SK-N-SH (cell line): ENCODE measurements at regions not wholly inside any gene's neighbourhood (a gene's known extent, or its start where the extent isn't known, plus 50 kb on each side); places are given as distances from the start of the nearest gene placed in this dataset.

Experiments used
- CTCF ChIA-PET: fragments of 300-600, 350-600 bp; formaldehyde crosslinking; extraction: SDS; loops from one replicate; lab custom pipeline; 2021; lab: Yijun Ruan, JAX
- POLR2A ChIA-PET: fragments of 350-600 bp; sonication (Branson Sonifier 250); formaldehyde crosslinking; extraction: SDS; loops from one replicate; lab custom pipeline; 2020; ENCODE audit warnings: antibody characterized with exemption, inconsistent platforms; lab: Yijun Ruan, JAX
- DNase-seq: peaks from one replicate; pipeline ENCODE4 v3.0.0; 2012
- H2AFZ ChIP-seq: fragments of 200-600 bp; sonication (generic); 2 replicates; pipeline ENCODE4 v1.8.1; 2016; ENCODE audit warnings: antibody characterized with exemption, mild to moderate bottlenecking, low read depth
- H3F3A ChIP-seq: fragments of 200-600 bp; sonication (generic); replicated peaks from 2 replicates; pipeline ENCODE3; 2016; ENCODE audit warnings: antibody characterized with exemption, mild to moderate bottlenecking; ENCODE audit not compliant: insufficient read depth
- H3K27ac ChIP-seq, 2 experiments: fragments of 200-500 bp in 1 of 2; fragments of 200-600 bp in 1 of 2; sonication (Bioruptor generic) in 1 of 2; sonication (generic), shearing (Covaris generic) in 1 of 2; 2 replicates each; pipeline versions ENCODE4 v1.5.1 to v1.6.1; 2014 to 2016; ENCODE audit warnings: low read depth in 2 of 2, inconsistent platforms in 1 of 2, low read length in 1 of 2, mild to moderate bottlenecking in 1 of 2, mixed read lengths in 1 of 2
- H3K27me3 ChIP-seq: fragments of 200-600 bp; sonication (generic), shearing (Covaris generic); 2 replicates; pipeline ENCODE4 v1.6.1; 2016; ENCODE audit warnings: mixed run types; ENCODE audit not compliant: insufficient read depth
- H3K36me3 ChIP-seq, 2 experiments: fragments of 200-500 bp in 1 of 2; fragments of 200-600 bp in 1 of 2; sonication (Bioruptor generic) in 1 of 2; sonication (generic) in 1 of 2; replicated peaks in 1 of 2; 2 replicates each; pipeline versions ENCODE3 to v1.5.1; 2014 to 2016; ENCODE audit warnings: low read length in 1 of 2, mild to moderate bottlenecking in 1 of 2; ENCODE audit not compliant: insufficient read depth in 2 of 2, control insufficient read depth in 1 of 2
- H3K4me1 ChIP-seq, 2 experiments: fragments of 200-500 bp in 1 of 2; fragments of 200-600 bp in 1 of 2; sonication (Bioruptor generic) in 1 of 2; sonication (generic), shearing (Covaris generic) in 1 of 2; 2 replicates each; pipeline versions ENCODE4 v1.5.1 to v1.6.1; 2014 to 2016; ENCODE audit warnings: low read depth in 1 of 2, low read length in 1 of 2, mixed run types in 1 of 2; ENCODE audit not compliant: insufficient read depth in 2 of 2, control insufficient read depth in 1 of 2
- H3K4me2 ChIP-seq: fragments of 200-600 bp; sonication (generic), shearing (Covaris generic); 2 replicates; pipeline ENCODE4 v1.6.1; 2017; ENCODE audit warnings: mixed run types
- H3K4me3 ChIP-seq, 2 experiments: fragments of 200-500 bp in 1 of 2; fragments of 200-600 bp in 1 of 2; sonication (Bioruptor generic) in 1 of 2; sonication (generic), shearing (Covaris generic) in 1 of 2; 2 replicates each; pipeline versions ENCODE4 v1.5.1 to v1.8.1; 2014 to 2016; ENCODE audit warnings: low read depth in 2 of 2, inconsistent platforms in 1 of 2, low read length in 1 of 2, mild to moderate bottlenecking in 1 of 2, mixed read lengths in 1 of 2, moderate library complexity in 1 of 2
- H3K79me2 ChIP-seq: fragments of 200-600 bp; sonication (generic); 2 replicates; pipeline ENCODE4 v1.8.1; 2017; ENCODE audit warnings: mild to moderate bottlenecking; ENCODE audit not compliant: insufficient read depth
- H3K9ac ChIP-seq: fragments of 200-600 bp; sonication (generic); 2 replicates; pipeline ENCODE4 v1.6.1; 2017; ENCODE audit warnings: mixed run types
- H3K9me2 ChIP-seq: fragments of 200-600 bp; sonication (generic); 2 replicates; pipeline ENCODE4 v1.6.1; 2017; ENCODE audit warnings: mixed run types
- H3K9me3 ChIP-seq: fragments of 200-600 bp; sonication (generic); 2 replicates; pipeline ENCODE4 v1.6.1; 2017; ENCODE audit warnings: mixed run types, mild to moderate bottlenecking, moderate library complexity
- H4K20me1 ChIP-seq: fragments of 200-600 bp; sonication (generic); 2 replicates; pipeline ENCODE4 v1.6.1; 2017; ENCODE audit warnings: mild to moderate bottlenecking, mixed run types; ENCODE audit not compliant: insufficient read depth
- CTCF ChIP-seq: fragments of 200-600 bp; sonication (generic); IDR thresholded peaks from 2 replicates; pipeline ENCODE4 v1.6.1; 2017; ENCODE audit warnings: antibody characterized with exemption, mild to moderate bottlenecking, moderate library complexity
- ELF1 ChIP-seq: IDR thresholded peaks from 2 replicates; pipeline ENCODE4 v1.4.0; 2012
- EZH2phosphoT487 ChIP-seq: fragments of 200-600 bp; sonication (generic); IDR thresholded peaks from 2 replicates; pipeline ENCODE4 v1.6.1; 2017; ENCODE audit warnings: low read depth, mixed run types, mild to moderate bottlenecking, antibody characterized with exemption, moderate library complexity, borderline replicate concordance
- FOSL2 ChIP-seq: IDR thresholded peaks from 2 replicates; pipeline ENCODE4 v1.4.0; 2012; ENCODE audit warnings: low read depth, mild to moderate bottlenecking, moderate library complexity, borderline replicate concordance
- FOXM1 ChIP-seq: IDR thresholded peaks from 2 replicates; pipeline ENCODE4 v1.4.0; 2012; ENCODE audit warnings: low read depth, mild to moderate bottlenecking
- GABPA ChIP-seq: IDR thresholded peaks from 2 replicates; pipeline ENCODE4 v1.4.0; 2012; ENCODE audit warnings: low read depth, mild to moderate bottlenecking
- GATA2 ChIP-seq: sonication (generic); formaldehyde crosslinking; IDR thresholded peaks from 2 replicates; pipeline ENCODE4 v1.5.0; 2020; ENCODE audit warnings: mild to moderate bottlenecking, missing genetic modification reagents
- JUND ChIP-seq: IDR thresholded peaks from 2 replicates; pipeline ENCODE4 v1.4.0; 2012
- MAX ChIP-seq: IDR thresholded peaks from 2 replicates; pipeline ENCODE4 v1.4.0; 2012; ENCODE audit warnings: low read depth
- MXI1 ChIP-seq: IDR thresholded peaks from 2 replicates; pipeline ENCODE4 v1.6.1; 2012; ENCODE audit warnings: mild to moderate bottlenecking, low read depth, low read length, improper control_type of control experiment
- PBX3 ChIP-seq: IDR thresholded peaks from 2 replicates; pipeline ENCODE4; 2012
- POLR2AphosphoS5 ChIP-seq: IDR thresholded peaks from 2 replicates; pipeline ENCODE4 v1.6.1; 2012; ENCODE audit warnings: low read depth, low read length
- RFX5 ChIP-seq: IDR thresholded peaks from 2 replicates; pipeline ENCODE4 v1.6.1; 2012; ENCODE audit warnings: mild to moderate bottlenecking, improper control_type of control experiment, low read length
- RXRA ChIP-seq: IDR thresholded peaks from 2 replicates; pipeline ENCODE4 v1.4.0; 2012; ENCODE audit warnings: low read depth, mild to moderate bottlenecking, borderline replicate concordance
- SIN3A ChIP-seq: IDR thresholded peaks from 2 replicates; pipeline ENCODE4 v1.6.1; 2012; ENCODE audit warnings: low read depth, mild to moderate bottlenecking, low read length, moderate library complexity, borderline replicate concordance
- TAF1 ChIP-seq: IDR thresholded peaks from 2 replicates; pipeline ENCODE4 v1.6.1; 2012; ENCODE audit warnings: low read depth, mild to moderate bottlenecking, low read length, moderate library complexity, borderline replicate concordance
- TCF12 ChIP-seq: IDR thresholded peaks from 2 replicates; pipeline ENCODE4 v1.4.0; 2012
- TEAD4 ChIP-seq: IDR thresholded peaks from 2 replicates; pipeline ENCODE4 v1.4.0; 2012; ENCODE audit warnings: mild to moderate bottlenecking, borderline replicate concordance; ENCODE audit not compliant: insufficient read depth
- whole genome bisulfite sequencing: methylation state at CpG from one replicate; pipeline ENCODE4 v1.1.6; 2017; ENCODE audit warnings: low lambda C conversion rate; 5-methylcytosine and 5-hydroxymethylcytosine counted together
- TF ChIP-seq, protein P1 (sequence below): IDR thresholded peaks from 2 replicates; pipeline ENCODE4 v1.4.0; 2012; ENCODE audit warnings: low read depth, borderline replicate concordance
- TF ChIP-seq, protein P2 (sequence below): IDR thresholded peaks from 2 replicates; pipeline ENCODE4 v1.4.0; 2012; ENCODE audit warnings: low read depth, borderline replicate concordance
- TF ChIP-seq, protein P3 (sequence below): fragments of 150-350 bp; IDR thresholded peaks from 2 replicates; pipeline ENCODE4 v1.6.1; 2016; ENCODE audit warnings: mild to moderate bottlenecking, low read depth, low read length

GRCh38 chr13:105991622-105992277 is 543.7 kb downstream of the EFNB2 start:
- no peak for DNase-seq
- H3K79me2 ChIP-seq, result no peaks in the 10 kb centered on the region
- WGBS, result 75% methylated on average over 4 of the region's 4 CpGs
- no peak for TF ChIP-seq RXRA
- TF ChIP-seq RFX5, result no peak
- no peak for TF ChIP-seq SIN3A
- TF ChIP-seq, all 33 proteins: peak for 0
- no peak overlapping the region for H3K4me2 ChIP-seq
- H3K36me3 ChIP-seq, result no peaks in the 10 kb centered on the region
- H3K9ac ChIP-seq, result no peak overlapping the region
- no peaks in the 10 kb centered on the region for H3K9me3 ChIP-seq
- H3K9me2 ChIP-seq, result no peaks in the 10 kb centered on the region
- H3F3A ChIP-seq, result no peaks in the 10 kb centered on the region
- ChIA-PET POLR2A (no interaction called here), CTCF (interaction anchor here (0.6 kb wide), 1 partner anchor 18 kb away, joined by 3 read pairs; no protein-coding TSS in a partner anchor)
- H4K20me1 ChIP-seq, result no peaks in the 10 kb centered on the region
- H3K27me3 ChIP-seq, result no peaks in the 10 kb centered on the region
- H3K4me1 ChIP-seq, result no peaks in the 10 kb centered on the region; a peak in 1 of 4 replicates
- H3K27ac ChIP-seq, result no peak overlapping the region
- H2AFZ ChIP-seq, result no peak overlapping the region
- no peak overlapping the region for H3K4me3 ChIP-seq

GRCh38 chr13:105991131-105991530 is 544.3 kb downstream of the EFNB2 start:
- no peak for DNase-seq
- Histone ChIP-seq H3K36me3 (no peaks in the 10 kb centered on the region), H3F3A (no peaks in the 10 kb centered on the region), H3K9ac (no peak overlapping the region), H3K79me2 (no peaks in the 10 kb centered on the region), H4K20me1 (no peaks in the 10 kb centered on the region), H3K27me3 (no peaks in the 10 kb centered on the region), H3K4me1 (no peaks in the 10 kb centered on the region; a peak in 1 of 4 replicates), H2AFZ (no peak overlapping the region), H3K27ac (no peak overlapping the region), H3K9me3 (no peaks in the 10 kb centered on the region), H3K4me3 (no peak overlapping the region), H3K4me2 (no peak overlapping the region), H3K9me2 (no peaks in the 10 kb centered on the region)
- WGBS, result 50% methylated on average over 1 of the region's 1 CpG
- TF ChIP-seq GATA2 (CRISPR knock-in tag), result no peak
- TF ChIP-seq GABPA, result no peak
- no peak for TF ChIP-seq FOSL2
- TF ChIP-seq MXI1, result no peak
- TF ChIP-seq, protein P1, sequence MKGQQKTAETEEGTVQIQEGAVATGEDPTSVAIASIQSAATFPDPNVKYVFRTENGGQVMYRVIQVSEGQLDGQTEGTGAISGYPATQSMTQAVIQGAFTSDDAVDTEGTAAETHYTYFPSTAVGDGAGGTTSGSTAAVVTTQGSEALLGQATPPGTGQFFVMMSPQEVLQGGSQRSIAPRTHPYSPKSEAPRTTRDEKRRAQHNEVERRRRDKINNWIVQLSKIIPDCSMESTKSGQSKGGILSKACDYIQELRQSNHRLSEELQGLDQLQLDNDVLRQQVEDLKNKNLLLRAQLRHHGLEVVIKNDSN, result no peak
- no peak for TF ChIP-seq PBX3
- TF ChIP-seq JUND, result no peak
- TF ChIP-seq CTCF, result no peak
- TF ChIP-seq TEAD4, result no peak
- TF ChIP-seq, protein P2, sequence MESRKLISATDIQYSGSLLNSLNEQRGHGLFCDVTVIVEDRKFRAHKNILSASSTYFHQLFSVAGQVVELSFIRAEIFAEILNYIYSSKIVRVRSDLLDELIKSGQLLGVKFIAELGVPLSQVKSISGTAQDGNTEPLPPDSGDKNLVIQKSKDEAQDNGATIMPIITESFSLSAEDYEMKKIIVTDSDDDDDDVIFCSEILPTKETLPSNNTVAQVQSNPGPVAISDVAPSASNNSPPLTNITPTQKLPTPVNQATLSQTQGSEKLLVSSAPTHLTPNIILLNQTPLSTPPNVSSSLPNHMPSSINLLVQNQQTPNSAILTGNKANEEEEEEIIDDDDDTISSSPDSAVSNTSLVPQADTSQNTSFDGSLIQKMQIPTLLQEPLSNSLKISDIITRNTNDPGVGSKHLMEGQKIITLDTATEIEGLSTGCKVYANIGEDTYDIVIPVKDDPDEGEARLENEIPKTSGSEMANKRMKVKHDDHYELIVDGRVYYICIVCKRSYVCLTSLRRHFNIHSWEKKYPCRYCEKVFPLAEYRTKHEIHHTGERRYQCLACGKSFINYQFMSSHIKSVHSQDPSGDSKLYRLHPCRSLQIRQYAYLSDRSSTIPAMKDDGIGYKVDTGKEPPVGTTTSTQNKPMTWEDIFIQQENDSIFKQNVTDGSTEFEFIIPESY, result no peak
- no peak for TF ChIP-seq FOXM1
- no peak for TF ChIP-seq EZH2phosphoT487
- no peak for TF ChIP-seq POLR2AphosphoS5
- TF ChIP-seq TCF12, result no peak
- TF ChIP-seq TAF1, result no peak
- TF ChIP-seq ELF1, result no peak
- no peak for TF ChIP-seq MAX
- TF ChIP-seq, protein P3, sequence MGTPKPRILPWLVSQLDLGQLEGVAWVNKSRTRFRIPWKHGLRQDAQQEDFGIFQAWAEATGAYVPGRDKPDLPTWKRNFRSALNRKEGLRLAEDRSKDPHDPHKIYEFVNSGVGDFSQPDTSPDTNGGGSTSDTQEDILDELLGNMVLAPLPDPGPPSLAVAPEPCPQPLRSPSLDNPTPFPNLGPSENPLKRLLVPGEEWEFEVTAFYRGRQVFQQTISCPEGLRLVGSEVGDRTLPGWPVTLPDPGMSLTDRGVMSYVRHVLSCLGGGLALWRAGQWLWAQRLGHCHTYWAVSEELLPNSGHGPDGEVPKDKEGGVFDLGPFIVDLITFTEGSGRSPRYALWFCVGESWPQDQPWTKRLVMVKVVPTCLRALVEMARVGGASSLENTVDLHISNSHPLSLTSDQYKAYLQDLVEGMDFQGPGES, result no peak
- POLR2A ChIA-PET, result no interaction called here
- CTCF ChIA-PET, result no interaction called here
